ENCODE measurements at regions not wholly inside any gene's neighbourhood (a gene's known extent, or its start where the extent isn't known, plus 50 kb on each side); places are given as distances from the start of the nearest gene placed in this dataset.

- no peak for DNase-seq
Observed at GRCh38 chr3:135755330-135756105, 210.0 kb upstream of the PPP2R3A start.

GRCh38 chr3:135756106-135756668, 209.3 kb upstream of the PPP2R3A start:
- DNase-seq: no peak

- no peak for DNase-seq
Observed at GRCh38 chr3:135757421-135757820, 208.1 kb upstream of the PPP2R3A start.

- DNase-seq: no peak
Observed at GRCh38 chr3:135758961-135759360, 206.6 kb upstream of the PPP2R3A start.

- DNase-seq: no peak
Observed at GRCh38 chr3:135759651-135760050, 205.9 kb upstream of the PPP2R3A start.

GRCh38 chr3:135760581-135760980, 204.9 kb upstream of the PPP2R3A start:
- DNase-seq: no peak

GRCh38 chr3:135762188-135762856, 203.2 kb upstream of the PPP2R3A start:
- no peak for DNase-seq

- no peak for DNase-seq
Observed at GRCh38 chr3:135766115-135766514, 199.4 kb upstream of the PPP2R3A start.

GRCh38 chr3:135771760-135772159, 193.8 kb upstream of the PPP2R3A start:
- no peak for DNase-seq

- no peak for DNase-seq
Observed at GRCh38 chr3:135779024-135779423, 186.5 kb upstream of the PPP2R3A start.

- no peak for DNase-seq
Observed at GRCh38 chr3:135779590-135780235, 185.8 kb upstream of the PPP2R3A start.

- no peak for DNase-seq
Observed at GRCh38 chr3:135781026-135781815, 184.3 kb upstream of the PPP2R3A start.

- no peak for DNase-seq
Observed at GRCh38 chr3:135784557-135784956, 181.0 kb upstream of the PPP2R3A start.

GRCh38 chr3:135788146-135788545, 177.4 kb upstream of the PPP2R3A start:
- DNase-seq: no peak

GRCh38 chr3:135788978-135789377, 176.6 kb upstream of the PPP2R3A start:
- no peak for DNase-seq

- no peak for DNase-seq
Observed at GRCh38 chr3:135792174-135792573, 173.4 kb upstream of the PPP2R3A start.

GRCh38 chr3:135792858-135793475, 172.6 kb upstream of the PPP2R3A start:
- DNase-seq: no peak

GRCh38 chr3:135800071-135800549, 165.4 kb upstream of the PPP2R3A start:
- DNase-seq: no peak

GRCh38 chr3:135801018-135801417, 164.5 kb upstream of the PPP2R3A start:
- no peak for DNase-seq

GRCh38 chr3:135802171-135802570, 163.4 kb upstream of the PPP2R3A start:
- no peak for DNase-seq

GRCh38 chr3:135803028-135803692, 162.4 kb upstream of the PPP2R3A start:
- DNase-seq: no peak

- no peak for DNase-seq
Observed at GRCh38 chr3:135805752-135806151, 159.8 kb upstream of the PPP2R3A start.
